ENCODE measurements at regions not wholly inside any gene's neighbourhood (a gene's known extent, or its start where the extent isn't known, plus 50 kb on each side); places are given as distances from the start of the nearest gene placed in this dataset.

- Mint-ChIP-seq H3K4me3 (no peak overlapping the region), H3K9me3 (no peaks in the 10 kb centered on the region), H3K27ac (ENCODE audit: low read depth) (no peak overlapping the region), H3K36me3 (ENCODE audit: insufficient read depth) (no peaks in the 10 kb centered on the region), H3K27me3 (peaks cover 22% of the 10 kb centered on the region), H3K4me1 (no peaks in the 10 kb centered on the region)
- ATAC-seq (replicated peaks; ENCODE audit: extremely low read depth, poor library complexity, severe bottlenecking) (no peak), DNase-seq (ENCODE audit: low spot score in 2 of 2) (no peak)
Observed at GRCh38 chr16:86765389-86766026, 187.2 kb downstream of the FOXL1 start.

- Mint-ChIP-seq H3K4me3 (no peak overlapping the region), H3K4me1 (no peaks in the 10 kb centered on the region), H3K27ac (ENCODE audit: low read depth) (no peak overlapping the region), H3K36me3 (ENCODE audit: insufficient read depth) (no peaks in the 10 kb centered on the region), H3K9me3 (no peaks in the 10 kb centered on the region), H3K27me3 (peaks cover 22% of the 10 kb centered on the region)
- DNase-seq (ENCODE audit: low spot score in 2 of 2) (no peak), ATAC-seq (replicated peaks; ENCODE audit: extremely low read depth, poor library complexity, severe bottlenecking) (no peak)
Observed at GRCh38 chr16:86766700-86767099, 188.4 kb downstream of the FOXL1 start.

- no peak for ATAC-seq (replicated peaks; ENCODE audit: extremely low read depth, poor library complexity, severe bottlenecking)
- H3K4me3 Mint-ChIP-seq, result no peak overlapping the region
- no peaks in the 10 kb centered on the region for H3K9me3 Mint-ChIP-seq
- no peaks in the 10 kb centered on the region for H3K36me3 Mint-ChIP-seq (ENCODE audit: insufficient read depth)
- no peak for DNase-seq (ENCODE audit: low spot score in 2 of 2)
- H3K27me3 Mint-ChIP-seq, result peaks cover 34% of the 10 kb centered on the region
- H3K4me1 Mint-ChIP-seq, result no peaks in the 10 kb centered on the region
- no peak overlapping the region for H3K27ac Mint-ChIP-seq (ENCODE audit: low read depth)
Observed at GRCh38 chr16:86768228-86768791, 190.0 kb downstream of the FOXL1 start.

GRCh38 chr16:86768999-86769398, 190.7 kb downstream of the FOXL1 start:
- Mint-ChIP-seq H3K27ac (ENCODE audit: low read depth) (no peak overlapping the region), H3K36me3 (ENCODE audit: insufficient read depth) (peaks cover 4% of the 10 kb centered on the region), H3K27me3 (peaks cover 36% of the 10 kb centered on the region), H3K4me1 (no peaks in the 10 kb centered on the region), H3K4me3 (no peak overlapping the region), H3K9me3 (no peaks in the 10 kb centered on the region)
- DNase-seq (ENCODE audit: low spot score in 2 of 2) (no peak), ATAC-seq (replicated peaks; ENCODE audit: extremely low read depth, poor library complexity, severe bottlenecking) (no peak)

GRCh38 chr16:86771506-86772460, 193.4 kb downstream of the FOXL1 start:
- Mint-ChIP-seq H3K27ac (ENCODE audit: low read depth) (no peak overlapping the region), H3K9me3 (no peaks in the 10 kb centered on the region), H3K27me3 (peaks cover 36% of the 10 kb centered on the region), H3K4me1 (no peaks in the 10 kb centered on the region), H3K36me3 (ENCODE audit: insufficient read depth) (peaks cover 4% of the 10 kb centered on the region), H3K4me3 (no peak overlapping the region)
- no peak for DNase-seq (ENCODE audit: low spot score in 2 of 2)
- no peak for ATAC-seq (replicated peaks; ENCODE audit: extremely low read depth, poor library complexity, severe bottlenecking)

GRCh38 chr16:86772671-86773353, 194.5 kb downstream of the FOXL1 start:
- Mint-ChIP-seq H3K27me3 (peaks cover 36% of the 10 kb centered on the region), H3K4me3 (no peak overlapping the region), H3K9me3 (no peaks in the 10 kb centered on the region), H3K36me3 (ENCODE audit: insufficient read depth) (peaks cover 4% of the 10 kb centered on the region), H3K27ac (ENCODE audit: low read depth) (no peak overlapping the region), H3K4me1 (no peaks in the 10 kb centered on the region)
- ATAC-seq (replicated peaks; ENCODE audit: extremely low read depth, poor library complexity, severe bottlenecking) (no peak), DNase-seq (ENCODE audit: low spot score in 2 of 2) (no peak)

- Mint-ChIP-seq H3K36me3 (ENCODE audit: insufficient read depth) (peaks cover 4% of the 10 kb centered on the region), H3K27me3 (peaks cover 31% of the 10 kb centered on the region), H3K27ac (ENCODE audit: low read depth) (no peak overlapping the region), H3K4me1 (no peaks in the 10 kb centered on the region), H3K9me3 (no peaks in the 10 kb centered on the region), H3K4me3 (no peak overlapping the region)
- ATAC-seq (replicated peaks; ENCODE audit: extremely low read depth, poor library complexity, severe bottlenecking) (no peak), DNase-seq (ENCODE audit: low spot score in 2 of 2) (no peak)
Observed at GRCh38 chr16:86773354-86773715, 195.0 kb downstream of the FOXL1 start.

GRCh38 chr16:86774931-86775330, 196.6 kb downstream of the FOXL1 start:
- H3K36me3 Mint-ChIP-seq (ENCODE audit: insufficient read depth), result peaks cover 4% of the 10 kb centered on the region
- ATAC-seq (replicated peaks; ENCODE audit: extremely low read depth, poor library complexity, severe bottlenecking), result no peak
- H3K27ac Mint-ChIP-seq (ENCODE audit: low read depth), result no peak overlapping the region
- H3K27me3 Mint-ChIP-seq, result peaks cover 26% of the 10 kb centered on the region
- no peaks in the 10 kb centered on the region for H3K4me1 Mint-ChIP-seq
- H3K4me3 Mint-ChIP-seq, result no peak overlapping the region
- H3K9me3 Mint-ChIP-seq, result no peaks in the 10 kb centered on the region
- no peak for DNase-seq (ENCODE audit: low spot score in 2 of 2)

GRCh38 chr16:86775511-86775921, 197.2 kb downstream of the FOXL1 start:
- peaks cover 4% of the 10 kb centered on the region for H3K36me3 Mint-ChIP-seq (ENCODE audit: insufficient read depth)
- H3K4me3 Mint-ChIP-seq, result no peak overlapping the region
- peaks cover 29% of the 10 kb centered on the region for H3K27me3 Mint-ChIP-seq
- no peaks in the 10 kb centered on the region for H3K4me1 Mint-ChIP-seq
- H3K9me3 Mint-ChIP-seq, result no peaks in the 10 kb centered on the region
- no peak overlapping the region for H3K27ac Mint-ChIP-seq (ENCODE audit: low read depth)
- ATAC-seq (replicated peaks; ENCODE audit: extremely low read depth, poor library complexity, severe bottlenecking) (no peak), DNase-seq (ENCODE audit: low spot score in 2 of 2) (no peak)

- no peak for ATAC-seq (replicated peaks; ENCODE audit: extremely low read depth, poor library complexity, severe bottlenecking)
- Mint-ChIP-seq H3K4me3 (no peak overlapping the region), H3K36me3 (ENCODE audit: insufficient read depth) (peaks cover 4% of the 10 kb centered on the region), H3K4me1 (no peaks in the 10 kb centered on the region), H3K9me3 (no peaks in the 10 kb centered on the region), H3K27ac (ENCODE audit: low read depth) (no peak overlapping the region), H3K27me3 (peaks cover 38% of the 10 kb centered on the region)
- no peak for DNase-seq (ENCODE audit: low spot score in 2 of 2)
Observed at GRCh38 chr16:86777381-86777946, 199.1 kb downstream of the FOXL1 start.

GRCh38 chr16:86778108-86778745, 199.9 kb downstream of the FOXL1 start:
- no peak overlapping the region for H3K4me3 Mint-ChIP-seq
- peaks cover 30% of the 10 kb centered on the region for H3K27me3 Mint-ChIP-seq

GRCh38 chr16:86778978-86779377, 200.6 kb downstream of the FOXL1 start:
- DNase-seq (ENCODE audit: low spot score in 2 of 2) (no peak), ATAC-seq (replicated peaks; ENCODE audit: extremely low read depth, poor library complexity, severe bottlenecking) (no peak)
- Mint-ChIP-seq H3K4me3 (no peak overlapping the region), H3K36me3 (ENCODE audit: insufficient read depth) (no peaks in the 10 kb centered on the region), H3K4me1 (no peaks in the 10 kb centered on the region), H3K27ac (ENCODE audit: low read depth) (no peak overlapping the region), H3K9me3 (no peaks in the 10 kb centered on the region), H3K27me3 (peaks cover 27% of the 10 kb centered on the region)

More at GRCh38 chr16:86778108-86778745, 199.9 kb downstream of the FOXL1 start:
- H3K4me1 Mint-ChIP-seq, result no peaks in the 10 kb centered on the region
- DNase-seq (ENCODE audit: low spot score in 2 of 2), result no peak
- no peak for ATAC-seq (replicated peaks; ENCODE audit: extremely low read depth, poor library complexity, severe bottlenecking)
- no peak overlapping the region for H3K27ac Mint-ChIP-seq (ENCODE audit: low read depth)
- no peaks in the 10 kb centered on the region for H3K9me3 Mint-ChIP-seq
- peaks cover 4% of the 10 kb centered on the region for H3K36me3 Mint-ChIP-seq (ENCODE audit: insufficient read depth)
